GM12872 (cell line): ENCODE measurements at regions not wholly inside any gene's neighbourhood (a gene's known extent, or its start where the extent isn't known, plus 50 kb on each side); places are given as distances from the start of the nearest gene placed in this dataset.

Experiments used
- TF ChIP-seq, protein P1 (sequence below): IDR thresholded peaks from 3 replicates; pipeline ENCODE4 v1.5.1; 2011; ENCODE audit warnings: low read depth, mild to moderate bottlenecking, low read length, moderate library complexity; ENCODE audit not compliant: insufficient read depth

DNA sequence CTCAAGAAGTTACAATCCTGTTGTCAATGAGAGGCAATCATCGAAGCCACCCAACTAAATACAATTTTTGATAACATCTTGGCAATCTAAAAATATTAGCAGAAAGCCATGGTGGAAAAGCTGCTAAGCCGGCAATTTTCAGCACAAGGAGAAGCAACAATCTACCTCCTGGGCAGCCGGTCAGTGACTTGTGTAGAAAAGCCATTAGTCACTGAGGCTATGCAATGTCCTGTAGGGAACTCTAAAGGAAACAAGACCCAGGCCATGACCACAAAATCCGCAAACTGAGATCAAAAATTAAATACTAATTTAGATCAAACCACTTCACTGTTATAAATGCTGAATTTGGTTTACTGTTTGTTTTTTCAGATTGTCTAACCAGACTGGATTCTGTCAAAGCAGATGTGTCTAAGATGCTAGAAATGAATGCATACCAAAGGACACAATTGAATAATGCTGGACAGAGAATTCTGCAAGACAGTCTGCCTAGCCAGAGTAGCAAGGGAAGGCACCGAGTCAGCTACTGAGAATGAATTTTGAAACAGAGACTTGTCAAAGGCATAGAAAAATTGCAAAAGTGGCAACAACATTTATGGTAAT lies 384.8 kb downstream of the PRELID2 start:
- TF ChIP-seq, protein P1, sequence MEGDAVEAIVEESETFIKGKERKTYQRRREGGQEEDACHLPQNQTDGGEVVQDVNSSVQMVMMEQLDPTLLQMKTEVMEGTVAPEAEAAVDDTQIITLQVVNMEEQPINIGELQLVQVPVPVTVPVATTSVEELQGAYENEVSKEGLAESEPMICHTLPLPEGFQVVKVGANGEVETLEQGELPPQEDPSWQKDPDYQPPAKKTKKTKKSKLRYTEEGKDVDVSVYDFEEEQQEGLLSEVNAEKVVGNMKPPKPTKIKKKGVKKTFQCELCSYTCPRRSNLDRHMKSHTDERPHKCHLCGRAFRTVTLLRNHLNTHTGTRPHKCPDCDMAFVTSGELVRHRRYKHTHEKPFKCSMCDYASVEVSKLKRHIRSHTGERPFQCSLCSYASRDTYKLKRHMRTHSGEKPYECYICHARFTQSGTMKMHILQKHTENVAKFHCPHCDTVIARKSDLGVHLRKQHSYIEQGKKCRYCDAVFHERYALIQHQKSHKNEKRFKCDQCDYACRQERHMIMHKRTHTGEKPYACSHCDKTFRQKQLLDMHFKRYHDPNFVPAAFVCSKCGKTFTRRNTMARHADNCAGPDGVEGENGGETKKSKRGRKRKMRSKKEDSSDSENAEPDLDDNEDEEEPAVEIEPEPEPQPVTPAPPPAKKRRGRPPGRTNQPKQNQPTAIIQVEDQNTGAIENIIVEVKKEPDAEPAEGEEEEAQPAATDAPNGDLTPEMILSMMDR, result no peak

DNA sequence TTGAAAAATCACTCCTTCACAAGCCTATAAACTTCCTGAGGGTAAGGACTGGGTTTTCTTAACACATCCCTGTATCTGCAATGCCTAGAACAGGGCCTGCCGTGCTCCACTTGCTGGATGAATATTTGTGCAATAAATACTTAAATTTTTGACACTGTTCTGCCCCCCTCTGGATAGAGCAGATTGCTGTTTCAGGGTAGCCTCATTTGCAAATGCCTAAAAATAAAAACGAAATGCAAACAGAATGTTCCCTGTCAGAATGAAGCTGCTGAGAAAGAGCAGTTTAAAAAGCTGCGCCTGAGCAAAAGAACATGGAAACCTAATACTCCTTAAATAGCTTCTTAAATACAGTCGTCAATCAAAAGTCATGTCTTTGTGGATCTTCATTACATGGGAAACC lies 385.3 kb downstream of the PRELID2 start:
- TF ChIP-seq, protein P1, result no peak

DNA sequence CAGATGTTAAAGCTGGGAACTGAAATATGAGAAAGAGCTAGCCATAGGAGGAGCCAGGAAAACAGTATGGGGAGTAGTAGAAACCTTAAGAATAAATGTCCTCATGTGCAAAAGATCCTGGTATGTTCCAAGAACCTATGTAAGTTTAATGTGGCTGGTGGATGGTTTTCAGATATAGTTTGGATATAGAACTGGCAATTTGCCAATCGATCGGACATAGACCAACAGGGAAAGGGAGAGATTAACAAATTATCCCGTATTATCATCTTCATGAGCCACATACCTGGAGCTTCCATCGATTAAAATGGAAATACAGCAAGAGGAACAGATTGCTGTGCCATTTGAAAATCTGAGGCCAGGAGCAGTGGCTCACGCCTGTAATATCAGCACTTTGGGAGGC lies 388.7 kb downstream of the PRELID2 start:
- TF ChIP-seq, protein P1, result no peak

- TF ChIP-seq, protein P1, result no peak
Observed at GRCh38 chr5:145445027-145445426, 390.1 kb downstream of the PRELID2 start.

GRCh38 chr5:145443964-145444363 lies 391.2 kb downstream of the PRELID2 start:
- TF ChIP-seq, protein P1, result no peak

DNA sequence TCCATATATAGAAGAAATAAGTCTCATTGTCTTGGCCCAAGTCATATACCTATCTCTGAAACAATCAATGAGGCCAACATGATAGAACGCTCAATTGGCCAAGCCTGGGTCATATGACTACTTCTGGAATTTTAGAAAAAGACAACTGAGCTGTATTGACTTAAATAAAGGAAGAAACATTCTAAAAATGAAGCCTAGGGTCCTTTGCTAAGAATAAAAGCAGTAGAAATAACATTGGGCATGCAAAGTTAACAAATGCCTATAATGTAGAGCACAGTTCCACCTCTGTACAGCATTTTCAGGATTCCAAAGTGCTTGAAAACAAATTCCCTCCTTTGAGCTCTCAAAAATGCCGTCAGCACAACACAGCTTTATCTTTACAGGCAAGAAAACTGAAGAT lies 391.8 kb downstream of the PRELID2 start:
- TF ChIP-seq, protein P1, result no peak

DNA sequence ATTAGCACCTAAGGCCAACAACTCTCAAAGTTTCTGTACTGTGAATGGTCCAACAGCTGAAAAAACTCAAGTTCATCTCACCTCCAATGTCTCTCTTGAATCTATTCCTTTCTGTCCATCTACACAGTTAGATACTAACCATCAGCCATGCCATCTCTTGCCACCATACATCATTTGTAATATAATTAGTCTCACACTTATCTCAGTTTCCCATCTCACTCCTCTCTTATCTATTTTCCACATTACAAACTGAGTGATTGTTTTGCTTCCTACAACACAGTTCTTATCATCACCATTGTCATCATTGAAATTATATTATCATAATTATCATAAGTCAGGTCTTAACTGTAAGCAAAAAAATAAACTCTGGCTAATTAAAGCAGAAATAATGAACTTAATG lies 393.9 kb downstream of the PRELID2 start:
- TF ChIP-seq, protein P1, result no peak

- TF ChIP-seq, protein P1, result no peak
Observed at GRCh38 chr5:145437627-145438026, 397.5 kb downstream of the PRELID2 start.
